GM23338 (cell line): ENCODE measurements at regions not wholly inside any gene's neighbourhood (a gene's known extent, or its start where the extent isn't known, plus 50 kb on each side); places are given as distances from the start of the nearest gene placed in this dataset.

Experiments
- ATAC-seq: fragments of 200-7000 bp; cut with Tn5 transposase; 3 replicates; pipeline ENCODE4 v1.9.1; 2020
- DNase-seq: peaks from one replicate; pipeline ENCODE4 v3.0.0-alpha.2; 2015; ENCODE audit warnings: low spot score
- H2AFZ ChIP-seq: fragments of 200-600 bp; sonication (generic); 2 replicates; pipeline ENCODE4 v1.8.0; 2016; ENCODE audit warnings: antibody characterized with exemption, mild to moderate bottlenecking, moderate library complexity
- H3F3A ChIP-seq: fragments of 200-600 bp; sonication (generic); replicated peaks from 2 replicates; pipeline ENCODE4 v1.8.0; 2017; ENCODE audit warnings: antibody characterized with exemption, mixed run types, low read depth
- H3K27ac ChIP-seq: fragments of 200-600 bp; sonication (generic); 2 replicates; pipeline ENCODE4 v1.6.1; 2016; ENCODE audit warnings: low read depth
- H3K27me3 ChIP-seq: fragments of 200-600 bp; sonication (generic); 2 replicates; pipeline ENCODE4 v1.8.0; 2016; ENCODE audit warnings: mild to moderate bottlenecking, mixed run types, moderate library complexity; ENCODE audit not compliant: insufficient read depth
- H3K36me3 ChIP-seq: fragments of 200-600 bp; sonication (generic); 2 replicates; pipeline ENCODE4 v1.8.0; 2016; ENCODE audit warnings: mild to moderate bottlenecking; ENCODE audit not compliant: insufficient read depth
- H3K4me1 ChIP-seq: fragments of 200-600 bp; sonication (generic); 2 replicates; pipeline ENCODE4 v1.8.0; 2016; ENCODE audit warnings: mild to moderate bottlenecking, moderate library complexity; ENCODE audit not compliant: insufficient read depth
- H3K4me2 ChIP-seq: fragments of 200-600 bp; sonication (generic); 2 replicates; pipeline ENCODE4 v1.7.1; 2017; ENCODE audit warnings: mixed run types
- H3K4me3 ChIP-seq: fragments of 200-600 bp; sonication (generic); 2 replicates; pipeline ENCODE4 v1.6.1; 2016; ENCODE audit warnings: mixed run types
- H3K79me2 ChIP-seq: fragments of 200-600 bp; sonication (generic); replicated peaks from 2 replicates; pipeline ENCODE4 v1.8.0; 2017; ENCODE audit warnings: mild to moderate bottlenecking; ENCODE audit not compliant: insufficient read depth
- H3K9me2 ChIP-seq: fragments of 200-600 bp; sonication (generic); 2 replicates; pipeline ENCODE4 v1.8.0; 2017; ENCODE audit not compliant: insufficient read depth
- H4K20me1 ChIP-seq: fragments of 200-600 bp; sonication (generic); replicated peaks from 2 replicates; pipeline ENCODE4 v1.8.0; 2017; ENCODE audit warnings: mild to moderate bottlenecking; ENCODE audit not compliant: insufficient read depth
- H3K27ac Mint-ChIP-seq: 2 replicates; pipeline ENCODE4 v1.8.0; 2020; ENCODE audit warnings: inconsistent platforms, mild to moderate bottlenecking, moderate library complexity, mixed read lengths
- H3K27me3 Mint-ChIP-seq: 3 replicates; pipeline ENCODE4 v1.8.0; 2022; ENCODE audit warnings: low read depth, mild to moderate bottlenecking, moderate library complexity, mixed read lengths, inconsistent platforms; ENCODE audit not compliant: insufficient read depth, poor library complexity
- H3K36me3 Mint-ChIP-seq: 3 replicates; pipeline ENCODE4 v1.8.0; 2021; ENCODE audit warnings: low read depth, mild to moderate bottlenecking, inconsistent platforms, moderate library complexity, mixed read lengths
- H3K4me1 Mint-ChIP-seq: 3 replicates; pipeline ENCODE4 v1.8.0; 2020; ENCODE audit warnings: mild to moderate bottlenecking, inconsistent platforms, mixed read lengths
- H3K4me3 Mint-ChIP-seq: 3 replicates; pipeline ENCODE4 v1.8.0; 2021; ENCODE audit warnings: moderate library complexity, mild to moderate bottlenecking, inconsistent platforms, mixed read lengths
- H3K9me3 Mint-ChIP-seq: 3 replicates; pipeline ENCODE4 v1.8.0; 2020; ENCODE audit warnings: moderate library complexity, mild to moderate bottlenecking, inconsistent platforms, mixed read lengths
- CREB1 ChIP-seq: fragments of 250-450 bp; sonication (Bioruptor Pico); IDR thresholded peaks from 2 replicates; pipeline ENCODE4 v1.5.0; 2020; ENCODE audit warnings: low read depth, mild to moderate bottlenecking, moderate library complexity
- CTCF ChIP-seq, 2 experiments: fragments of 200-600 bp in 1 of 2; sonication (generic) in 1 of 2; conservative IDR thresholded peaks; 2 replicates each; pipeline versions ENCODE4 v1.5.1 to v1.6.1; 2016 to 2017; ENCODE audit warnings: antibody characterized with exemption in 2 of 2, low read depth in 2 of 2, mild to moderate bottlenecking in 2 of 2, moderate library complexity in 1 of 2
- EZH2 ChIP-seq: fragments of 200-600 bp; sonication (generic); IDR thresholded peaks from one replicate; pipeline ENCODE4 v1.8.0; 2017; ENCODE audit warnings: antibody characterized with exemption, mild to moderate bottlenecking, low read depth; ENCODE audit not compliant: unreplicated experiment
- EZH2phosphoT487 ChIP-seq: fragments of 200-600 bp; sonication (generic); IDR thresholded peaks from one replicate; pipeline ENCODE4 v1.8.1; 2018; ENCODE audit warnings: antibody characterized with exemption; ENCODE audit not compliant: unreplicated experiment
- JUNB ChIP-seq: IDR thresholded peaks from one replicate; pipeline ENCODE4 v1.6.1; 2016; ENCODE audit warnings: antibody characterized with exemption; ENCODE audit not compliant: unreplicated experiment
- NANOG ChIP-seq: IDR thresholded peaks from 2 replicates; pipeline ENCODE4 v1.6.1; 2016; ENCODE audit warnings: antibody characterized with exemption, borderline replicate concordance
- POLR2AphosphoS5 ChIP-seq: IDR thresholded peaks from 2 replicates; pipeline ENCODE4 v1.6.1; 2016; ENCODE audit warnings: antibody characterized with exemption, low read depth
- STAT1 ChIP-seq: IDR thresholded peaks from one replicate; pipeline ENCODE4 v1.6.1; 2016; ENCODE audit warnings: antibody characterized with exemption; ENCODE audit not compliant: unreplicated experiment
- ZNF114 ChIP-seq: fragments of 250-450 bp; sonication (Bioruptor Pico); IDR thresholded peaks from 2 replicates; pipeline ENCODE4 v1.5.0; 2020; ENCODE audit warnings: mild to moderate bottlenecking, moderate library complexity
- ZNF331 ChIP-seq: fragments of 250-450 bp; sonication (Bioruptor Pico); IDR thresholded peaks from 2 replicates; pipeline ENCODE4 v1.5.0; 2020; ENCODE audit warnings: low read depth, mild to moderate bottlenecking, moderate library complexity
- TF ChIP-seq, protein P1 (sequence below): IDR thresholded peaks from one replicate; pipeline ENCODE4 v1.6.1; 2018; ENCODE audit warnings: antibody characterized with exemption; ENCODE audit not compliant: unreplicated experiment
- TF ChIP-seq, protein P2 (sequence below): IDR thresholded peaks from 2 replicates; pipeline ENCODE4 v1.6.1; 2016; ENCODE audit warnings: antibody characterized with exemption
- TF ChIP-seq, protein P3 (sequence below): fragments of 250-450 bp; sonication (Bioruptor Pico); IDR thresholded peaks from 2 replicates; pipeline ENCODE4 v1.5.0; 2020; ENCODE audit warnings: mild to moderate bottlenecking, moderate library complexity

DNA sequence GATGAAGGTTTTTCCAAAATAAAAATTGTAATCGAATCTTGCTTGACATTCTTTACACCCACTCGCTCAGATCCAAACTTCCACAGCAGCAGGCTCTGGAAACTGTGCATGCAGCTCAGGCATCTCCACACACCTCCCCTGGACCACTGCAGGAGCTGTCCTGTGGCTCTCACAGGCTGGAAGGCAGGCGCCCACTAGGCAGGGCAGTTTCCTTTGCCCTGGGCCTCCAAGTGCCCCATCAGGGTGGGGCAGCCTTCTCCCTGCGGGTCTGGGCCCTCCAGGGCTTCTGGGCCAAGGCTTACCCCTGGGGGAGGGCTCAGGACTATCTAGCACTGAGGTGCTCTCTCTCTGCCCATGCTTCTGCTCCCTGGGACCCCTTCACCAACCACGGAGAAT, 114.5 kb upstream of the RPL38 start:
- TF ChIP-seq EZH2 (no peak), STAT1 (no peak), POLR2AphosphoS5 (no peak), ZNF331 (no peak), CTCF (conservative IDR thresholded peaks at IDR 0.05; ENCODE audit: low read depth in 2 of 2) (no peak), NANOG (no peak), ZNF114 (CRISPR knock-in tag) (no peak), EZH2phosphoT487 (no peak), JUNB (no peak), CREB1 (CRISPR knock-in tag) (no peak)
- TF ChIP-seq, protein P1, sequence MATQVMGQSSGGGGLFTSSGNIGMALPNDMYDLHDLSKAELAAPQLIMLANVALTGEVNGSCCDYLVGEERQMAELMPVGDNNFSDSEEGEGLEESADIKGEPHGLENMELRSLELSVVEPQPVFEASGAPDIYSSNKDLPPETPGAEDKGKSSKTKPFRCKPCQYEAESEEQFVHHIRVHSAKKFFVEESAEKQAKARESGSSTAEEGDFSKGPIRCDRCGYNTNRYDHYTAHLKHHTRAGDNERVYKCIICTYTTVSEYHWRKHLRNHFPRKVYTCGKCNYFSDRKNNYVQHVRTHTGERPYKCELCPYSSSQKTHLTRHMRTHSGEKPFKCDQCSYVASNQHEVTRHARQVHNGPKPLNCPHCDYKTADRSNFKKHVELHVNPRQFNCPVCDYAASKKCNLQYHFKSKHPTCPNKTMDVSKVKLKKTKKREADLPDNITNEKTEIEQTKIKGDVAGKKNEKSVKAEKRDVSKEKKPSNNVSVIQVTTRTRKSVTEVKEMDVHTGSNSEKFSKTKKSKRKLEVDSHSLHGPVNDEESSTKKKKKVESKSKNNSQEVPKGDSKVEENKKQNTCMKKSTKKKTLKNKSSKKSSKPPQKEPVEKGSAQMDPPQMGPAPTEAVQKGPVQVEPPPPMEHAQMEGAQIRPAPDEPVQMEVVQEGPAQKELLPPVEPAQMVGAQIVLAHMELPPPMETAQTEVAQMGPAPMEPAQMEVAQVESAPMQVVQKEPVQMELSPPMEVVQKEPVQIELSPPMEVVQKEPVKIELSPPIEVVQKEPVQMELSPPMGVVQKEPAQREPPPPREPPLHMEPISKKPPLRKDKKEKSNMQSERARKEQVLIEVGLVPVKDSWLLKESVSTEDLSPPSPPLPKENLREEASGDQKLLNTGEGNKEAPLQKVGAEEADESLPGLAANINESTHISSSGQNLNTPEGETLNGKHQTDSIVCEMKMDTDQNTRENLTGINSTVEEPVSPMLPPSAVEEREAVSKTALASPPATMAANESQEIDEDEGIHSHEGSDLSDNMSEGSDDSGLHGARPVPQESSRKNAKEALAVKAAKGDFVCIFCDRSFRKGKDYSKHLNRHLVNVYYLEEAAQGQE = no peak
- TF ChIP-seq, protein P2, sequence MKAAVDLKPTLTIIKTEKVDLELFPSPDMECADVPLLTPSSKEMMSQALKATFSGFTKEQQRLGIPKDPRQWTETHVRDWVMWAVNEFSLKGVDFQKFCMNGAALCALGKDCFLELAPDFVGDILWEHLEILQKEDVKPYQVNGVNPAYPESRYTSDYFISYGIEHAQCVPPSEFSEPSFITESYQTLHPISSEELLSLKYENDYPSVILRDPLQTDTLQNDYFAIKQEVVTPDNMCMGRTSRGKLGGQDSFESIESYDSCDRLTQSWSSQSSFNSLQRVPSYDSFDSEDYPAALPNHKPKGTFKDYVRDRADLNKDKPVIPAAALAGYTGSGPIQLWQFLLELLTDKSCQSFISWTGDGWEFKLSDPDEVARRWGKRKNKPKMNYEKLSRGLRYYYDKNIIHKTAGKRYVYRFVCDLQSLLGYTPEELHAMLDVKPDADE = no peak
- TF ChIP-seq, protein P3, sequence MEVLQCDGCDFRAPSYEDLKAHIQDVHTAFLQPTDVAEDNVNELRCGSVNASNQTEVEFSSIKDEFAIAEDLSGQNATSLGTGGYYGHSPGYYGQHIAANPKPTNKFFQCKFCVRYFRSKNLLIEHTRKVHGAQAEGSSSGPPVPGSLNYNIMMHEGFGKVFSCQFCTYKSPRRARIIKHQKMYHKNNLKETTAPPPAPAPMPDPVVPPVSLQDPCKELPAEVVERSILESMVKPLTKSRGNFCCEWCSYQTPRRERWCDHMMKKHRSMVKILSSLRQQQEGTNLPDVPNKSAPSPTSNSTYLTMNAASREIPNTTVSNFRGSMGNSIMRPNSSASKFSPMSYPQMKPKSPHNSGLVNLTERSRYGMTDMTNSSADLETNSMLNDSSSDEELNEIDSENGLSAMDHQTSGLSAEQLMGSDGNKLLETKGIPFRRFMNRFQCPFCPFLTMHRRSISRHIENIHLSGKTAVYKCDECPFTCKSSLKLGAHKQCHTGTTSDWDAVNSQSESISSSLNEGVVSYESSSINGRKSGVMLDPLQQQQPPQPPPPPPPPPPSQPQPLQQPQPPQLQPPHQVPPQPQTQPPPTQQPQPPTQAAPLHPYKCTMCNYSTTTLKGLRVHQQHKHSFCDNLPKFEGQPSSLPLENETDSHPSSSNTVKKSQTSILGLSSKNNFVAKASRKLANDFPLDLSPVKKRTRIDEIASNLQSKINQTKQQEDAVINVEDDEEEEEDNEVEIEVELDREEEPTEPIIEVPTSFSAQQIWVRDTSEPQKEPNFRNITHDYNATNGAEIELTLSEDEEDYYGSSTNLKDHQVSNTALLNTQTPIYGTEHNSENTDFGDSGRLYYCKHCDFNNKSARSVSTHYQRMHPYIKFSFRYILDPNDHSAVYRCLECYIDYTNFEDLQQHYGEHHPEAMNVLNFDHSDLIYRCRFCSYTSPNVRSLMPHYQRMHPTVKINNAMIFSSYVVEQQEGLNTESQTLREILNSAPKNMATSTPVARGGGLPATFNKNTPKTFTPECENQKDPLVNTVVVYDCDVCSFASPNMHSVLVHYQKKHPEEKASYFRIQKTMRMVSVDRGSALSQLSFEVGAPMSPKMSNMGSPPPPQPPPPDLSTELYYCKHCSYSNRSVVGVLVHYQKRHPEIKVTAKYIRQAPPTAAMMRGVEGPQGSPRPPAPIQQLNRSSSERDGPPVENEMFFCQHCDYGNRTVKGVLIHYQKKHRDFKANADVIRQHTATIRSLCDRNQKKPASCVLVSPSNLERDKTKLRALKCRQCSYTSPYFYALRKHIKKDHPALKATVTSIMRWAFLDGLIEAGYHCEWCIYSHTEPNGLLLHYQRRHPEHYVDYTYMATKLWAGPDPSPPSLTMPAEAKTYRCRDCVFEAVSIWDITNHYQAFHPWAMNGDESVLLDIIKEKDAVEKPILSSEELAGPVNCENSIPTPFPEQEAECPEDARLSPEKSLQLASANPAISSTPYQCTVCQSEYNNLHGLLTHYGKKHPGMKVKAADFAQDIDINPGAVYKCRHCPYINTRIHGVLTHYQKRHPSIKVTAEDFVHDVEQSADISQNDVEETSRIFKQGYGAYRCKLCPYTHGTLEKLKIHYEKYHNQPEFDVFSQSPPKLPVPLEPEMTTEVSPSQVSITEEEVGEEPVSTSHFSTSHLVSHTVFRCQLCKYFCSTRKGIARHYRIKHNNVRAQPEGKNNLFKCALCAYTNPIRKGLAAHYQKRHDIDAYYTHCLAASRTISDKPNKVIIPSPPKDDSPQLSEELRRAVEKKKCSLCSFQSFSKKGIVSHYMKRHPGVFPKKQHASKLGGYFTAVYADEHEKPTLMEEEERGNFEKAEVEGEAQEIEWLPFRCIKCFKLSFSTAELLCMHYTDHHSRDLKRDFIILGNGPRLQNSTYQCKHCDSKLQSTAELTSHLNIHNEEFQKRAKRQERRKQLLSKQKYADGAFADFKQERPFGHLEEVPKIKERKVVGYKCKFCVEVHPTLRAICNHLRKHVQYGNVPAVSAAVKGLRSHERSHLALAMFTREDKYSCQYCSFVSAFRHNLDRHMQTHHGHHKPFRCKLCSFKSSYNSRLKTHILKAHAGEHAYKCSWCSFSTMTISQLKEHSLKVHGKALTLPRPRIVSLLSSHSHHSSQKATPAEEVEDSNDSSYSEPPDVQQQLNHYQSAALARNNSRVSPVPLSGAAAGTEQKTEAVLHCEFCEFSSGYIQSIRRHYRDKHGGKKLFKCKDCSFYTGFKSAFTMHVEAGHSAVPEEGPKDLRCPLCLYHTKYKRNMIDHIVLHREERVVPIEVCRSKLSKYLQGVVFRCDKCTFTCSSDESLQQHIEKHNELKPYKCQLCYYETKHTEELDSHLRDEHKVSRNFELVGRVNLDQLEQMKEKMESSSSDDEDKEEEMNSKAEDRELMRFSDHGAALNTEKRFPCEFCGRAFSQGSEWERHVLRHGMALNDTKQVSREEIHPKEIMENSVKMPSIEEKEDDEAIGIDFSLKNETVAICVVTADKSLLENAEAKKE = no peak
- no peak for ATAC-seq
- no peak overlapping the region; the same call in 1 of the 2 replicates for H3K27ac Mint-ChIP-seq

More for the DNA sequence above, 114.5 kb upstream of the RPL38 start:
- no peaks in the 10 kb centered on the region for H3K79me2 ChIP-seq
- H3K27me3 Mint-ChIP-seq = peaks cover 8% of the 10 kb centered on the region
- H3K4me2 ChIP-seq = no peak overlapping the region
- H3K4me3 ChIP-seq = no peak overlapping the region
- no peaks in the 10 kb centered on the region for H4K20me1 ChIP-seq
- no peaks in the 10 kb centered on the region for H3K9me2 ChIP-seq
- H3K36me3 ChIP-seq = no peaks in the 10 kb centered on the region
- 0 out of 3 replicates have a peak, but pooled peaks cover 5% of the 10 kb centered on the region for H3K36me3 Mint-ChIP-seq
- H3K27me3 ChIP-seq = no peaks in the 10 kb centered on the region
- no peak for DNase-seq
- no peak overlapping the region for H2AFZ ChIP-seq
- H3K4me1 ChIP-seq = no peaks in the 10 kb centered on the region
- H3F3A ChIP-seq = no peaks in the 10 kb centered on the region
- peaks cover 39% of the 10 kb centered on the region for H3K9me3 Mint-ChIP-seq
- H3K4me3 Mint-ChIP-seq = no peak overlapping the region
- H3K27ac ChIP-seq = no peak overlapping the region
- H3K4me1 Mint-ChIP-seq = no peaks in the 10 kb centered on the region
